ENCODE measurements at regions not wholly inside any gene's neighbourhood (a gene's known extent, or its start where the extent isn't known, plus 50 kb on each side); places are given as distances from the start of the nearest gene placed in this dataset.
"Not testable (repeated sequence)": the region's sequence is repeated elsewhere in the genome, so short reads cannot be mapped to it uniquely, and the experiment has no call there.

DNA sequence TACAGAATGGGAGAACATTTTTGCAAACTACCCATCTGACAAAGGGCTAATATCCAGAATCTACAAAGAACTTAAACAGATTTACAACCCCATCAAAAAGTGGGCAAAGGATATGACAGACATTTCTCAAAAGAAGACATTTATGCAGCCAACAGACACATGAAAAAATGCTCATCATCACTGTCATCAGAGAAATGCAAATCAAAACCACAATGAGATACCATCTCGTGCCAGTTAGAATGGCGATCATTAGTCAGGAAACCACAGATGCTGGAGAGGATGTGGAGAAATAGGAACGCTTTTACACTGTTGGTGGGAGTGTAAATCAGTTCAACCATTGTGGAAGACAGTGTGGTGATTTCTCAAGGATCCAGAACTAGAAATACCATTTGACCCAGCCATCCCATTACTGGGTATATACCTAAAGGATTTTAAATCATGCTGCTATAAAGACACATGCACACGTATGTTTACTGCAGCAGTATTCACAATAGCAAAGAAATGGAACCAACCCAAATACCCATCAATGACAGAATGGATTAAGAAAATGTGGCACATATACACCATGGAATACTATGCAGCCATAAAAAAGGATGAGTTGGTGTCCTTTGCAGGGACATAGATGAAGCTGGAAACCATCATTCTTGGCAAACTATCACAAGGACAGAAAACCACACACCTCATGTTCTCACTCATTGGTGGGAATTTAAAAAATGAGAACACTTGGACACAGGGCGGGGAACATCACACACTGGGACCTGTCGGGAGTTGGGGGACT, 317.7 kb upstream of the THBS1 start:
- DNase-seq = not testable (repeated sequence)

DNA sequence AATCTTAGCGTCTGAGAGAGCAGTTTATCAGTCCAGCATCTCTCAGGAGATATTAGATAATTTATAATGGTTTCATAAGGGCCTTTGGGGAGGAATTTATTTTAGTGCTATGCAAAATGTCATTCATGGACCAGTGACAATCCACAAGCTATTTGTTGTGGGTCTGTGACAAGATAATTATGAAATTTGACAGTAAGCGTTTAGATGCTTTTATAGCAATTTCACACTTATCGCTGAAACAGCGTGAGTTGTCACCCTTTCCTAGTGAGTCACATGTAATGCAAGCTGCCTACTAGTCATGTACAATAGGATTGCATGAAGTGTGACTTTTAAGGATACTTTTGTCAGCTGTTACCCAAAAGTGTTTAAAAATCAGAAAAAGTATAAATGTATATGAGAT, 315.6 kb upstream of the THBS1 start:
- DNase-seq = no peak

DNA sequence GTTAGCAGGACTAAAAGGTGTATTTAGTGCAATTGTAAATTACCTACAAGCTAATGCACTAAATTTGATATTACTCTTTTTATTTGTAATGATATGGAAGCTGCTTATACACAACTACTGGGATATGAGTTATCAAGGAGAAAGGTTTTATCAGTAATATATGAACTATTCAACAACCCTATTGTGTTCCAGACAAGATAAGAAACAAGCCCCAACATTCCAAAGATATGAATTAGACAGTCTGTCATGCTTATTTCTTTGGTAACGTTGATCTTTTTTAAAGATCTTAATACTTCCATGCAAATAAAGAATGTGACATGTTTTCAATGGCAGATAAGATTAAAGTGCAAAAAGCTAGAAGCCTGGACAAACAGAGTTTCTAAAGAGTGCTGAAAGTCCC, 314.0 kb upstream of the THBS1 start:
- DNase-seq = no peak

DNA sequence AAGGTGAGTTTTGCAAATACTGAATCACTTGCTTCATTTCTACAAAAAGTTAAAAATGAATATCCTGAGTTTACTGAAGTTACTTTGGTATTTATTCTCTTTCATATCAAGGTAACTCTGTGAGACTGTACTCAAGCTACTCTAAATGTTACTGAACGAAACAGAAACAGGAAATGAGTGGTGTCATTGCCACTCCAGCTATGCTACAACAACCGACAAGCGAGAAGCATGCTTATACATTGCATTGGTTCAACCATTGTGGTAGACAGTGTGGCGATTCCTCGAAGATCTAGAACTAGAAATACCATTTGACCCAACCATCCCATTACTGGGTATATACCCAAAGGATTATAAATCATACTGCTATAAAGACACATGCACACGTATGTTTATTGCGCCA, 313.2 kb upstream of the THBS1 start:
- DNase-seq = no peak

DNA sequence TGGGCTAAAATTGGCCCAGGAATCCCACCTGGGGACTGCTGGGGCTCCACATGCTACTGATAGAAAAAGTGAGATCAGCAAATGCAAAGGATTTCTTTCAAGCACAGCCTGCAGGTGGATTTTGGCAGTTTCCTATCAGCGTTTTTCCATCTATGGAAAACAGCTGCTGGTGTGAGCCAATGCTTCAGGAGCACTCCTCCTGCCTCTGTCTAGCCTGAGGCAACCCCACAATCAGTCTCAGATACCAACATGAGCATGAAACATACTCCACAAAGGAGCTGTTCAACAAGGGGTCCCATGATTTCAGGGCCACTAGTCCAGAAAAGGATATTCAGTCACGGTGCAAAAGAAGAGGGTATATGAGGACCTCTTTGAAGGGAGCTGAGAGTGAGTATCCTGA, 311.5 kb upstream of the THBS1 start:
- DNase-seq = no peak

DNA sequence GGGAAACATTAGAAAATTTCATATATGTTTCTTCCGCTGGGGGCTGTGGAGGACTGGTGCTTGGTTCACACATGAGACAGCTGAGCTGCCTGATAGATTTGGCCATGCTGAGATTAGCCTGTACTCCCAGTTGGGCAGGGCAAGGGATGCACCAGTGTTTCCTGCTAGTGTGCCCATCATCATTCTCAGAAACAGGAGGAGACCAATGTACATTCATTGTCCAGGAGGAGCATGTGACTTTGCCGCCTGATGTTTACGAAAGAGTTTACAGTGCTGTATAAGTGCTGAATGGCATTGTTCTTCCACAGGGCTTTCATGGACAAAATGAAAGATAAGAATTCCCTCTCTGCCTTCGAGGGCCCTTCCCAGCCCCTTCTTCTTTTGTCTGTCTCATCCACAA, 311.1 kb upstream of the THBS1 start:
- no peak for DNase-seq

DNA sequence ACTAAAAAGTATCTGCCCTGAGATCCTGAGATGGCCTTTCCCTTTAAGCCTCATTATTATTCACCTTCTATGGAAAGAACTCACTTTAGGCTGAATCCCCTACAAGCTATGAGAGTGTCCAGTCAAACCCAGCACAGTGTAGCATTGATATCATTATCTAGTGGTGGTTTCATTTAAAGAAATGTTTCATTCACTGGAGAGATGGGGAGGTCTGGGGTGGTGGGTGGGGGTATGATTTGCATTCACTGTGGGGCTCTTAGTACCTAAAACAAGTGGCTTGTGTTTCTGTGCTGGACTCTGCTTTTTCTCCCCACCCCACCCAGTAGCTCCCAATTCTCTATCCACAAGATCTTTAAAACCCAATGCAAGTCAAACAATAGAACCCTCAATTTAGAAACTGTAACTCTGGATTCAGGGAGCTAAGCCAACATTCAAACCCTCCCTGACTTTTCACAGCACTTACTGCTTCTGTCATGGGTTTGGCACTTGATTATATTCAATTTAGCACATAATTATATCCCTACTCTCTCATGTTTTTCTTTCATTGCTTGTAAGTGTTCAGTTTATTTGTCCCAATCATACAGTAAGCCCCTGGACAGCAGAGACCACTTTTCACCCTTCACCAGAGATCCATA, 310.5 kb upstream of the THBS1 start:
- DNase-seq = no peak

GRCh38 chr15:39270934-39271333, 309.9 kb upstream of the THBS1 start:
- no peak for DNase-seq

DNA sequence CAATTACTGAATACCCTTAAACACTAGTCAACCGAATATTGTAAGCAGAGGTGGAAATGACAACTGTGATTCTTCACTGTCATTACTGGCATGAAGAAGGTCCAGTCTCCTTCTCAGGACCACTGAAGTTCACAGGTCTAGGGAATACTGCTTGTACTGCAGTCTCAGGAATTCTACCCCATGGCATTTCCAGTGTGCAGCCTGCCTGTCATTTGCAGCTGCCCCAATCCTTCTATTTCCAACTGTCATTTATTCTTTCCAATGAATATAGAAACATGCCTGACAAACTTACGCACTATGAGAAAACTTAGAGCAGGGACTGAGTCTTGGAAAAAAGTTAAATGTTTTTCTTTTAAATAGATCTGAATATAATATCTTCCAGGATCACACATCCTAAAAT, 308.0 kb upstream of the THBS1 start:
- no peak for DNase-seq

DNA sequence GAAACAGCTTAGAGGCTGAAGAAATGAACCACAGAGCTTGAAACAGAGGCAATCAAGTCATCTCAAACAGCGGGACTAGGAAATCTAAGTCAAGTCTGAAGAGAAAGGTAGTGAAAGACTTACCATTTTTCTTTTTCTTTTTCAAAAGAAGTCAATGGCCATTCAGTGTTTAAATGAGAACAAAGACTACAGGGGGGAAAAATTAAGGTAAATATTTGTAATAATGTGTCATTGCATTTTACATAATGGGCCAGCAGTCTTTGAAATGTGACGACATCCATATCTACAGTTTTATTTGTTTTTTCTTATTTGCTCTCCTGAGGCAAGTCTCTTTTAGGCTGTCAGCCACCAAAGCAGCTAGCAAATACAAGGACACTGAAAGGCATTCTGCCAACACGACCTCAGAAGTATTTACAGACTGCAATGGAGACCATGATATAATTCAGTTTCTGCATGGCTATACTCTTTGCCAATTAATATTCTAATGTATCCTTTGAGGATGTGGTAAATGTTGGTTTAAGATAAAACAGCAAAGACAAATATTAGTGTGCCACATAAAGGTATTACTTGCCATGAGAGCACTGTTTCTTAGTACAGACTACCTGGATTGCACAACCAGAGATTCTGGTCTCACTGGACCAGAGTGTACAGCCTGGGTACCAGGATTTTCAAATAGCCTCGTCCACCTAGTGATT, 307.0 kb upstream of the THBS1 start:
- DNase-seq = no peak

GRCh38 chr15:39275066-39275465, 305.8 kb upstream of the THBS1 start:
- DNase-seq = no peak

- DNase-seq = no peak
These were observed 301.6 kb upstream of the THBS1 start for GRCh38 chr15:39279311-39279710.

GRCh38 chr15:39281094-39281493, 299.8 kb upstream of the THBS1 start:
- no peak for DNase-seq

DNA sequence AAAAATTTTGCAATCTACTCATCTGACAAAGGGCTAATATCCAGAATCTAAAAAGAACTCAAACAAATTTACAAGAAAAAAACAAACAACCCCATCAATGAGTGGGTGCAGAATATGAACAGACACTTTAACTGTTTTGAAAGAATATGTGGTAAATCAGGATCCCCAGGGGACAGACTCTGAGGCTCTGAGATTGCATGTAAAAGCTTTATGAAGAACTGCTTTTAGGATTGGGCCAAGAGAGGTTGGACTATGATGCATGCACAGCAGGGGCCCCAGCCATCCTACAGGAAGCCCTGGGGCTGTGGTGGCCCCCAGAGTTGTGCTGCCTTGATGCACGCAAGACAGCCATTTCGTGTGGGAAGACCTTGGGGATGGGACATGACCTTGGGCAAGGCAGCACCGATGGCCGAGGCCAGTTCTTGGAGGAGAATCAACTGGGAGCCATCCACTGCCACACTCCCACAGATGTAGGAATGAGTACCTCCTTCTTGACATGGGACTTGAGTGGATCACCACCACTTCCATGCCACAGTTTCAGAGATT, 298.1 kb upstream of the THBS1 start:
- no peak for DNase-seq

DNA sequence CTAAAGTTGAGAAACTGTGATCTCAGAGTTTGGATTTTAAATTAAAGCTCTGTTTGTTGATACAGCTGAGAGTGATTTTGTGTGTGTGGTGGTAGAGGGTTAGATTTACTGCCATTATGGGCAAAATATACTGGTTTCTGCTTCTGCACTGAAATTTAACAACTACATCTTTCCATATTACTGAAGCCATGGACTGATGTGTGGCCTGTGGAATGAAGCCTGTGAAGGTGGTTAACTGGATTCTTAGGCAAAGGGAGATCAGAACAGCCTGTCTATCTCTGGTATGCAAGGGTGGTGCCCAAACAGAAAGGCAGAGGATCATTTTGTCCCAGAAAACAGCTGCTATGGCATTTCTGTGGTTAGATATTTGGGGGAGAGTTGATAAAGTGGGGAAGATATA, 297.3 kb upstream of the THBS1 start:
- no peak for DNase-seq

- DNase-seq = no peak
These were observed 295.8 kb upstream of the THBS1 start for GRCh38 chr15:39285071-39285470.

GRCh38 chr15:39285663-39286062, 295.2 kb upstream of the THBS1 start:
- no peak for DNase-seq

DNA sequence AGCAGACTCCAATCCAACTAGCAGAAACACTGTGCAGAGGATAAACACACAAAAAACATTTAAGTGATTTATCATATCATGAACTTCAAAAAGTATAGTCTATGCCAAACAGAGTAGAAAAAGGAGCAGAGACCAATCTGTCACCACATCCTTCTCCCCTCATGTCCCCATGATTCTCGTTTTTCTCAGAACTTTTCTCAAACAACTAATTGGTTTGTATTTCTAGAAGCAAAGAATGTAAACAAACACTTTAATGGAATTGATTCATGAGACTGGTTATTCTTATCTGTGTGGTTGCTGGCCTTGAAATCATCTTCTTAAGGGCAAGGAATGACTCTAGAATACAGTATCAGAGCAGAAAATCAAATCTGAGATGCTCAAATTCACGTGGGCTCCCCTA, 294.2 kb upstream of the THBS1 start:
- DNase-seq = no peak

DNA sequence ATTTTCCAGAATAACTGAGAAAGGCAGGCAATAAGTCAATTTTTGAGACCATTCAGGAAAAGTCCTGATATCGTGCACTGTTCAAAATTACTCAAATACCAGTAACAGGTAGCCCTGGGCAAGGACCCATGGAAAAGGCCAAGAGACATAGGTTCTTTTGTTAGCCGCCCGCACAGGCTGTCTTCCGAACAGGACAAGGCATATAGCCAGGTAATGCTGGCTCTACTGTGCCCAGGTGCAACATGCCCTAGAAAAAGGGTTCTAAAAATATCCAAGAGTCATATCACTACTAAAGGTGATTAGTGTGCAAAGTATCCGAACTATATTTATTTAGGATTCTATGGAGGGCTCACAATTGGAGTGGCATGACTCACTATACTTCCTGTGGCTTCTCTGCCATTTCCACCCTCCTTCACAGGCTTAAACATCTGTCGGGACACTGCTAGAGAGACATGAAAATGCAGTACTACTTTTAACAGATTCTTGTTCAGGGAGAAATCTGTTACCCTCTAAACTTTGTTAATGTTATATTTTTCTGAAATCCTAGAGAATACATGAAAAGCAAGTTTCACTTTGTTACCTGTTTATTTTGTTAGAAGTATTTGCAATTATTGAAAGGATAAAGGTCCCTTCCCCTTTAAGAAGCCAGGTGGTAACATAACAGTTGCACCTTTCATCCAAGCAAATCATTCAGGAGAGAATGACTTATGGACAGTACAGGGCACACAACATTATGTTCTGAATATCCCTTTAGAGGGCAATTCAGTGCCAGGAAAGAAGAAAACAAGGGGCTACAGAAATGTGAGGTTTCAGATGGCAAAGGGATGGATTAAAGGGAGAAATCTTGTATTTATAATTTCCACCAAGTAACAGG, 293.3 kb upstream of the THBS1 start:
- no peak for DNase-seq

DNA sequence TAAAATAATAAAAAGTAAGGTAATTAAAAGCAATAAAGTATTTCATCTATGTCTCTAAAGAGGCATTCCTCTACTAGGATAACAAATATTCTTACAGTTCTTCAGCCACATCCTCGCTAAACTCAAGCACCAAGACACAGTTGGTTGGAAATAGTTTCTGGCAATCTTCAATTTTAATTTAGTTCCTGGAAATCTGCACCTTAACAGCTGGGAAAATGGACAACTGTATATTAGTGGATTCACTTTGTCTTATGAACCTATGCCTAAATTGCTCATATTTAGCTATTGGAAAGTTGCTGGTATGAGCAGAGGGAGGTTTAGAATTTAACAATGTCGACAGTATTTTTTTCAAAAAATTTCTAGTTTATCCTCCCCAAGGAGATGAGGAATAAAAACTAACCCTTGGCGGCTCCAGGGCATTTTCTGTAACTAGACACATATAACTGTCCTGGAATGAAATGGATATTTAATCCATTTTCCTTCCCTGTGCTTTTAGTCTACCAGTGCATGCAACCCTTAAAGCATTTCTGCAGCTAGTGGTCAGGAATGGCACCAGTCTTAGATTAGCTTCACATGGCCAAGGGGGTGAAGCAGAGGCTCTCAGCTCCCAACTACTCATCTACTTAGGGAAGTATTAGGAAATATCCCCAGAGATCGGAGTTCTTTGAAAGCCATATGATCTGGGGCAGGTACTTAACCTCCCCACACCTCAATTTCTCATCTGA, 290.0 kb upstream of the THBS1 start:
- no peak for DNase-seq

DNA sequence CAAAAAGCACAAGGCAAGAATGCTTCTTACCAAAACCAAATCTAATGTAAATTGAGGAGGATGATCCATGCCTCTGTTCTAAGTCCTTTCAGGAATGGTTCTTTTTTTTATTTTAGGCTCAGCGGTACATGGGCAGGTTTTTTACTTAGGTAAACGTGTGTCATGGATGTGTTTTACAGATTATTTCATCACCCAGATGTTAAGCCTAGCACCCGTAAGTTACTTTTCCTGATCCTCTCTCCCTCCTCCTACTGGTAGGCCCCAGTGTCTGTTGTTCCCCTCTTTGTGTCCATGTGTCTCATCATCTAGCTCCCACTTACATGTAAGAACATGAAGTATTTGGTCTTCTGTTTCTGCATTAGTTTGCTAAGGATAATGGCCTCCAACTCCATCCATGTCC, 289.2 kb upstream of the THBS1 start:
- no peak for DNase-seq

DNA sequence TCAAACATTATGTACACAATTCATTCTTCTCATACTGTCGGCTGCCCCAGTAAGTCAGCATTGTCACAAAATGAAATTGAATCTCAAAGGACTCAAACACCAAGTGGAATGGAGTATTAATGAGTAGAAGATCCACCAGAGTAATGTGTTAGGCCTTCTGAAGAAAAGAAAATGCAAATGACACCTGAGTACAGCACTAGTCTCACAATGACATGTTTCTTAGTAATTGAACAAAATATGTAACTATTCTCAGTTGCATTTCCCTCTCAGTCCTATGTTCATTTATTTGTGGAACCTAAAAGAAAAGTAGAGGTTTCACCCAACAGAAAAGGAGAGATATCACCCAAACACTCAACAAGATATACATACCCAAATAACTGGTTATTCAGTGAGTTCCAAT, 283.9 kb upstream of the THBS1 start:
- DNase-seq = no peak
